ENCODE measurements at regions not wholly inside any gene's neighbourhood (a gene's known extent, or its start where the extent isn't known, plus 50 kb on each side); places are given as distances from the start of the nearest gene placed in this dataset.
A peak's percentile ranks its signal among the peaks of the same experiment; 100 is the strongest.
"Not testable (repeated sequence)": the region's sequence is repeated elsewhere in the genome, so short reads cannot be mapped to it uniquely, and the experiment has no call there.

DNA sequence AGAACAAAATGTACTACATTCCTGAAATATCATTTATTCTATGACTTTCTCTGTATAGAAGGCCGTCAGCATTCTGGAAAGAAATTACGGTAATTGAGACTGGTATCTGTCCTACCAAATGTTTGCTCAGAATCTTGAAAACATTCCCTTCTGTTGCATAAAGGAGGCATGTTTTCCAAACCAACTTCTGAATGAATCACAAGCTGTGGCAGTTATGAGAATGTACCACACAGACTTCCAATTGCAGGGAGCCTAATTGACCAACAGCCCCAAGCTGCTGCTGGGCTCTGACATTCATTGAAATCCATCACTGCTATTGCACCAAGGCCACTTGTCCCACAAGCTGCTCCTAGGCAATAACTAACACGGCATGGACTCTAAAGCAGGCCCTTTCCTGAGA, 185.3 kb upstream of the CCDC196 start:
- no peak for DNase-seq

GRCh38 chr14:66306101-66306500, 180.1 kb upstream of the CCDC196 start:
- no peak for DNase-seq

DNA sequence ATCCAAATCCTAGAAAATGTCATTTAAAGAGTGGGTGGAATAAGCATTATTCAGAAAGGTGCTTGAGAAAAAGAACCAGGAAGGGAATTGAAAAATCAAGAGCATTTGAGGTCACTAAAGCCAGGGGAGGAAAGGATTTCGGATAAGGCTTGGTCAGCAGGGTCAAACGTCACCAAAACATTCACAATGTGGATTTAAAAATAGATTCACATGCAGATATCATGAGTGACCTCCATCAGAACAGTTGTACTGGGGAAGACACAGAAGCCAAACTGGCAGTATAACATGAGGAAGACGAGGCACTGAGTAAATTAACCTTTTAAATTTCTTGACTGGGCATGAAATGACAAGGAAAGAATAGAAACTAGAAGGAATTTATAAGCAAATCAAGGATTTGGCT, 175.1 kb upstream of the CCDC196 start:
- no peak for DNase-seq

GRCh38 chr14:66311990-66312389, 174.2 kb upstream of the CCDC196 start:
- no peak for DNase-seq

- DNase-seq: no peak
These were observed 173.7 kb upstream of the CCDC196 start for GRCh38 chr14:66312451-66312850.

DNA sequence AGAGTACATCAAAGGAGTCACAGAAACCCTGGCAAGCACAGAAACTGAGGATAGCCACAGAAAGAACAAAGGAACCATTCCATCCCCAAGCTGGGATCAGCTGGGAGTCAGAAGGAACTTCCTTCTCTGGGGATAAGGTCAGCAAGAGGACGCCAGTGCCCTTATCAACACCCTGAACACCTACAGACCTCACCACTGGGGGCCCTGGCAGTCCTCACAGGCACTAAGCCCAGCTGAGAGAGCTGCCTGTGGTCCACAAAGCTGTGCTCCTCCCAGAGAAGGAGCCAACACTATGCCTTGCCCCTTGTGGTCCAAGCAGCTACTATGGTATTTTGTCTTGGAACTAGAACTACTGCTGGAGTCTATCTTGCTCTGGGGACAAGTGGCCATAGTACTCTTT, 171.1 kb upstream of the CCDC196 start:
- DNase-seq: no peak

DNA sequence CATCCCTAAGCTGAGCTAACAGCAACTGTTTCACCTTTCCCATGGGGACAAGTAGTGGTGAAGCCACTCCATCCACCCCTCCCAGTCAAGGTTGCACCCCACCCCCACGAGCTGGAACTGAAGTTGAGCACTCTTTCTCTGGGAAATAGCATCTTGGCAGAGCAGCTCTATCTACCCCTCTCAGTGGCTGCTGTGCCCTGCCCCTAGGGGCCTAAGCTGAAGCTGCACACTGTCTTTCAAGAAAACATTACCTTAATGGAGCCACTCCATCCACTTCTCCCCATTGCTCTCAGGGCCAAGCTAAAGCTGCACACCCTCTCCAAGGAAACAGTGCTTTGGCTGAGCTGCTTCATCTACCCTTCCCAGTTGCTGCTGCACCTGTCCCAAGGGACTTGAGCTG, 170.6 kb upstream of the CCDC196 start:
- DNase-seq: peak; percentile 75

DNA sequence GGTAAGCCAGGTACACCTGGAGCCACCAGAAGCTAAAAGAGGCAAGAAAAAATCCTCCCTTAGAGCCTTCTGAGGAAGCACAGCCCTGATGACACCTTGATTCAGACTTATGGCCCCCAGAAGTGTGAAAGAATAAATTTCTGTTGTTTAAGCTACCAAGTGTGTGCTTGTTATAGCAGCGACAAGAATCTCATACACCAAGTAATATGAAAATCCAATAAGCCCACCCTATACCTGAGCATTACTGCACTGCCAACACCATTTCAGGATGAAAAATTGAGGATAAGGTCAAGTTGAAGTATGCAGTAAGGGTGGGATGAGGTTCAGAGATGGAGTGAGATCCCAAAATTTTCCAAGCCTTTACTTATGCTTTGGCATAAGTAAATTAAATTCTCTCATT, 163.6 kb upstream of the CCDC196 start:
- DNase-seq: no peak

DNA sequence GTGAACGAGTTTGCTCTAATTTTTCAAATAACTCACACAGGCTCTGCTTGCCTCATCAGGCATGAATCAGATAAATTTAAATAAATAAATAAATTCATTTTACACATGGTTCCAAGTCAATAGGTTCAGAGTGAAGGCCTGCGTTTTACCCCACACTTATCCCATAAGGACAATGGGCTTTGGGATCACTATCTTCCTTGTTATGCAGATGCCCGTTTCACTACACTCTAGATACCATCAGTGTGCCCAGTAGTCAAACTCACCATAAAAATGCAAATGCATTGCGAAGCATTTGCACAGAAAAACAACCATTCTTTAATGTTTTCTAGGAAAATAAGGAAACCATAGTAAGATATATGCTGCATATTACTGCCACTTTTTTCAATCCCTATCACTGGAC, 155.9 kb upstream of the CCDC196 start:
- no peak for DNase-seq

- DNase-seq: no peak
These were observed 155.3 kb upstream of the CCDC196 start for GRCh38 chr14:66330916-66331315.

GRCh38 chr14:66333293-66333692, 152.9 kb upstream of the CCDC196 start:
- DNase-seq: not testable (repeated sequence)

DNA sequence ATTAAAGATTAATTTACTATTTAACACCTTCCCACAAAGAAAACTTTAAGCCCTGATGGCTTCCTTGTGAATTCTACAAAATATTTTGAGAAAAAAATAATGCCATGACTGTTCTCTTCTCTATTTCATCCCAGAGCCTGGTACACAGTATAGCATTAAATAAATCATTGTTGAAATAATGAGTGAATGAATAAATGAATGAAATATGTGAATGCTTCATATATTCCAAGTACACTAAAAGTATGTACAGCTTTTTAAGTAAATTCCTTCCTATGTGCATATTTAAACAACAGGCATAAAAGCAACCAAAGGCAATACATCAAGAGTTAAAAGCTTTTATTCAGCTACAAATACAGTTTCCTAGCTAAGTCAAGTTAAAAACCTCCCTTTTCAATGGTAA, 144.9 kb upstream of the CCDC196 start:
- DNase-seq: no peak

DNA sequence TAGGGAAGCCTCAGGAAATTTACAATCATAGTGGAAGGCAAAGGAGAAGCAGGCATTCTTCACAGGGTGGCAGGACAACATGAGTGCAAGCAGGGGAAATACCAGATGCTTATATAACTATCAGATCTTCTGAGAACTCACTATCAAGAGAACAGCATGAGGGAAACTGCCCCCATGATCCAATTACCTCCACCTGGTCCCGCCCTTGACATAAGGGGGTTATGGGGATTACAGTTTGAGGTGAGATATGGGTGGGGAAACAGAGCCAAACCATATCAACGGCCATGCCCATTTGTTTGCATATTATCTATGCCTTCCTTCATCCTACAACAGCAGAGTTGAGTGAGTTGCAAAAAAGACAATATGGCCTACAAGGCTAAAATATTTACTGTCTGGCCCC, 140.2 kb upstream of the CCDC196 start:
- DNase-seq: no peak

GRCh38 chr14:66351310-66351709, 134.9 kb upstream of the CCDC196 start:
- DNase-seq: no peak

GRCh38 chr14:66359500-66359899, 126.7 kb upstream of the CCDC196 start:
- DNase-seq: peak; percentile 66

- no peak for DNase-seq
These were observed 125.7 kb upstream of the CCDC196 start for GRCh38 chr14:66360366-66360926.

DNA sequence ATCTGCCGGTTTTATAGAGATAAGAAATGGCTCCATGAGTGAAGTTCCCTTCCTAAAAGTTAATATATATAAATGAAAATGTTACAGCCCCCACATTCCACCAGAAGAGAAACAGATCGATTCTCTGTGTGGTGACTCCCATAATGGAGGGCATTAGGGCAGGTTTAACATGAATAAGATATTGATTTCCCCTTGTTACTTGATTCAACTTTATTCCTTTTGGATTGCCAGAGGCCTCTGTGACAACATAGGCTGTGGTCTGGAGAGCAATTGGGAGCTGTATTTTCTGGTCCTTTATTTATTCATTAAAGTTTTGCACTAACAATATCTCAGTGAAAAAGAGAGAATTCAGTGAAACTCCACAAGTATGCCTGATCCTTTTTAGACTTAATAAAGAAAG, 125.2 kb upstream of the CCDC196 start:
- no peak for DNase-seq

- DNase-seq: no peak
These were observed 120.8 kb upstream of the CCDC196 start for GRCh38 chr14:66365388-66365787.

GRCh38 chr14:66369157-66369697, 116.9 kb upstream of the CCDC196 start:
- no peak for DNase-seq

GRCh38 chr14:66371776-66372175, 114.4 kb upstream of the CCDC196 start:
- DNase-seq: no peak

GRCh38 chr14:66375046-66375964, 110.9 kb upstream of the CCDC196 start:
- no peak for DNase-seq

DNA sequence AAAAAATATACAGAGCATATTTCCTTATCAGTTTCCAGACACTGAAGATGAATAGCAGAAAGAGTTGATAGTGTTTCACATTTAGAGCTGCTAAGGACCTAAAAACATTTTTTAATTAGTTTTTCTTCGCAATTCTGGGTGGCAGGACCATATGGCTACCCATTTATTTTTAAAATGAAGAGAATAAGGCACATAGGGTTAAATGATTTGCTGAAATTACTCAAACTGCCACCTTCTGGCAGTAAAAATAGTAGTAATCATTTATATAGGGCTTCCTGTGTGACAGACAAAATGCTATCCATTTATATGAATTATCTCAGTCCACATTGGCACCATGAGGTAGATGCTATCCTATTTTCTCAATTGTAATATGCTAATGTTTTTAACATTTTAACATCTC, 108.6 kb upstream of the CCDC196 start:
- no peak for DNase-seq

DNA sequence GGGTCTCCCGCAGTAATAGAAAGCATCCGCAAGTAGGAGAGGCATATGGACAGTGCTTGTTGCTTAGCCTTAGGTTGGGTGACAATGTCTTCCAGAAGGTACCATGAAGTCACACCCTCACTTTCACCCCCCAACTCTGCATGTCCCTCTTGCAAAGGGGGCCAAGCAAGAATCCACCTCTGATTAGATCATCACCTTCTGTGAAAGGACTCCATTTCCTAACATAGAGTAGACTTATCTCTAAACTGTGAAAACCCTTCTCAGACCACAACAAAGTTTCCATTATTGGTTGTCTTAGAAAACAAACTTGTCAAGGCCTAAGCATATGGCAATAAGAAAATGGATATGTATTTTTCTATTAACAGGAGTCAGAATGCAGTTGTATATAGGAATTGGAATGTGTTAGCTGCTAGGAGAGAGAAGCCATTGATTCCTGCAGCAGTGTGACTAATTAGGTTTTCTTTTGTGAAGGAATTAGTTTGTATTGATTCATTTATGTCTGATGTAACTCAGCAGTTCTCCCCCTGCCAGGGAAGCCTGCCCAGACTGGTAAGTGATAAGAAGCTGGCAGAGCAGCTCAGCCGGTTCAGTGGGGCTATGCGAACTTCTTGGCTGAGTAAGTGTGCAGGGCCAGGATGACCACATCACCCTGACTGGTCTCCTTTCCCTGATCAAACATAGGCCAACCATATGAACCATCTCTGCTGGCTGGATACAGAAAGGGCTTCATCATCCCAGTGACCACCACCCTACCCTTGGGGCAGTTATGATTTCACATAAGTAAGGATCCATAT, 107.3 kb upstream of the CCDC196 start:
- DNase-seq: no peak

DNA sequence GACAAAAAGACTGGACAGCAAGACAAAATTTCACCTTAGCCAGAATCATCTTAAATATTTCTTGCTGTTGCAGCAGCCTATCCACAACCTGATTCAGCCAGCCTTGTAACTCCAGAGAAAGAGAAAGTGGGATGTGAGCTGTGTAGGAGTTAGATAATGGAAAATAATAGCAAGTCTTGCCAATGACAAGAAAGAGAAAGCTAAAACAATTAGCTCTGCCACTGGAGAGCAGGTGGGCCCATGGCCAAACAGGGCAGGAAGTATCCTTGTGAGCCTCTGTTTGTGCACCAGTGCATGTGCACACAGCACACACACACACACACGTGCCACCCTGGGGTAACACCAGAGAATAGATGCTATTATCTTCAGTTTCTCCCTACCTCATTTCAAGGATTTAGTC, 106.0 kb upstream of the CCDC196 start:
- DNase-seq: no peak

Data from NCI-H187 treated with DMSO at 0.1 percent for 48 hours (cell line).